GM12875 (cell line): ENCODE measurements at regions not wholly inside any gene's neighbourhood (a gene's known extent, or its start where the extent isn't known, plus 50 kb on each side); places are given as distances from the start of the nearest gene placed in this dataset.

ENCODE experiments used
- H3K4me3 ChIP-seq: one replicate; pipeline ENCODE4 v1.5.1; 2011; ENCODE audit warnings: low read depth, low read length, control low read depth
- TF ChIP-seq, protein P1 (sequence below): IDR thresholded peaks from 2 replicates; pipeline ENCODE4 v1.5.1; 2011; ENCODE audit warnings: low read depth, mild to moderate bottlenecking, control low read depth, inconsistent platforms, low read length, moderate library complexity, borderline replicate concordance; ENCODE audit not compliant: insufficient read depth

DNA sequence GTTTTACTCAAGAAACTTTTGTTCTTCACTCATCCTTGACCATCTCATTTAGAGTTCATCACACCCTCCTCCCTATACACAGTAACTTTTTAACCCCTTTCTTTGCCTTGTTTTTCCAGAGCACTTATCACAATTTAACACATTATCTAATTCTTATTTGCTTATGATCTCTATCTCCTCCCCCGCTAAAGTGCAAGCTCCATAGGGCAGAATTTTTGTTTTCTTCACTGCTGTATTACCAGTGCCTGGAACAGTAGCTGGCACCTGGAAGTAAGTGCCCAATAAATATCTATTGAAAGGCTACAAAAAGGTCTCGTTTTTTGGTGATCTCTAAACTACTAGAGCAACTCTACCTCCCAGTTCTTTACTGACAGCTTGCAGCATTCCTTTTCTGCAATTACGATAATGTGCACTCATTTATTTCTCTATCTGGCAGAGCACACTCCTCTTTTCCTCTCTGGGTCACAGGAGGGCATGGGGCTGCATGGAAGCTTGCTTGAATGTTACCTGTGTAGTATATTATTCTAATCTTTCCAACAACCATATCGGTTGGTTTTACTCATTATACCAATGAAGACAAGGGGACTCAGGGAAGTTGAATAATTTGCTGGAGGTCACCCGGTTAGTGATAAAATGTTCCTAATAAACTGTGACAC lies 57.4 kb upstream of the CHST9 start:
- TF ChIP-seq, protein P1, sequence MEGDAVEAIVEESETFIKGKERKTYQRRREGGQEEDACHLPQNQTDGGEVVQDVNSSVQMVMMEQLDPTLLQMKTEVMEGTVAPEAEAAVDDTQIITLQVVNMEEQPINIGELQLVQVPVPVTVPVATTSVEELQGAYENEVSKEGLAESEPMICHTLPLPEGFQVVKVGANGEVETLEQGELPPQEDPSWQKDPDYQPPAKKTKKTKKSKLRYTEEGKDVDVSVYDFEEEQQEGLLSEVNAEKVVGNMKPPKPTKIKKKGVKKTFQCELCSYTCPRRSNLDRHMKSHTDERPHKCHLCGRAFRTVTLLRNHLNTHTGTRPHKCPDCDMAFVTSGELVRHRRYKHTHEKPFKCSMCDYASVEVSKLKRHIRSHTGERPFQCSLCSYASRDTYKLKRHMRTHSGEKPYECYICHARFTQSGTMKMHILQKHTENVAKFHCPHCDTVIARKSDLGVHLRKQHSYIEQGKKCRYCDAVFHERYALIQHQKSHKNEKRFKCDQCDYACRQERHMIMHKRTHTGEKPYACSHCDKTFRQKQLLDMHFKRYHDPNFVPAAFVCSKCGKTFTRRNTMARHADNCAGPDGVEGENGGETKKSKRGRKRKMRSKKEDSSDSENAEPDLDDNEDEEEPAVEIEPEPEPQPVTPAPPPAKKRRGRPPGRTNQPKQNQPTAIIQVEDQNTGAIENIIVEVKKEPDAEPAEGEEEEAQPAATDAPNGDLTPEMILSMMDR = no peak
- H3K4me3 ChIP-seq = no peak overlapping the region

DNA sequence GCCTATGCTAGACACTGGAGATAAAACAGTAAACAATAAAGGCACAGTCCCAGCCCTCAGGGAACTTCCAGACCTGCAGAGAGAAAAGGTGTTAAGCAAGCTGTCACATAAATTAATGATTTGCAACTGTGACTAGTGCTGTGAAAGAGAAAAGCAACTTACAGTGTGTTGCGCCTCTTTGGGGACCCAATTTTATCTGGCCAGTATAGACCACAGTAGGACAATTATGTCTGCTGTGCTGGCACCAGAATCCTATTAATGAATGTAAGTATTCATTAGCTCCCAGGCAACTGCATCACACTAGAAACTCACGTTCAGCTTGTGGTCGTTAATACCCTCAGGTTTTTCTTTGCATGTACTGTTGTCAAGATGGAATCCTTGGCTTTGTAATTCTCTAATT lies 55.3 kb upstream of the CHST9 start:
- no peak overlapping the region for H3K4me3 ChIP-seq
- TF ChIP-seq, protein P1 = no peak

DNA sequence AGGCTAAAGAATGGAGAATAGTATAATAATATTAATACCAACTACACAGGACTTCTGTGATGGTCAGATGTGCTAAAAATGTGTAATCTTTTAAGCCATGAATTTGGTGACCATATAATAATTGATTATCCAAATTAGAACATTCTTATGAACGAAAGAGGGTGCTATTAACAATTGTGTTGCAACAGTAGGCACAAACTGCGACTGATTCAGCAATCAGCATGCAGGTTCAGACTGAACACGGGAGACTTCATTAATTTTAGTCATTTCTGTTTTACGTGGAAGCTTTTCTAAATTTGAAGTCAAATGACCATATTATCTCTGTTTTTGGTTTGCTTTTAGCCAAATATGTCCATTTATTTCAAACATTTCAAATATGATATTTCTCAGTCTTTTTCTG lies 54.6 kb upstream of the CHST9 start:
- TF ChIP-seq, protein P1 = no peak
- no peak overlapping the region for H3K4me3 ChIP-seq

DNA sequence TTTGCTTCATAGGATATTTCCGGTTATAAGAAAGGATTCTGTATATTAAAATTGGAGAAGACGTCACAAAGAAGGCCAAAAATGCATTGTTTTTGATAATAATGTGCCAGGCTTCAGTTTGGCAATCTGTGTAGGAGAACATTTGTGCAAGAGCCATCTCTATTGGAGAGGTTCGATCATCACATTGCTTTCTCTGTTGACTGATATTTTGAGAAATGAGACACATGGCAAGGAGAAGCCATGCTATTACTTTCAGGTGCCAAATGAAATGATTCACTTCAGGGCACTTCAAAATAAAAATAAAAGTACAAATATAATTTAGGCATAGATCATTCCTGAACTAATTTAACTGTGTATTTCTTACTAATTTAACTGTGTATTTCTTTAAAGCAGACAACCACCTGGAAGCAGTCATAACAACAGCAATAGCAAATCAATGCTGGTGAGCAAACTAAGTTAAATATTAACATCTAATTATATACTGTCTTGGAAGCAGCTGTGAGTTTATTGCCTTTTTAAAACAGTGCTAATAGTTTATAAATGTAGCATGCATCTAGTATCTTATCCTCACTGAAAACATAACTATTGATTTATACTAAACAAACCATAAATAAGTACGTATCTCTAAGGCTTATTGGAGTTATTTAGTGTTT lies 50.2 kb upstream of the CHST9 start:
- TF ChIP-seq, protein P1 = no peak
- H3K4me3 ChIP-seq = no peak overlapping the region
